HG02763 (cell line): ENCODE measurements at regions not wholly inside any gene's neighbourhood (a gene's known extent, or its start where the extent isn't known, plus 50 kb on each side); places are given as distances from the start of the nearest gene placed in this dataset.
"Not testable (repeated sequence)": the region's sequence is repeated elsewhere in the genome, so short reads cannot be mapped to it uniquely, and the experiment has no call there.

ENCODE experiments used
- ATAC-seq: cut with Tn5 transposase; IDR thresholded peaks from one replicate; pipeline ENCODE4 v1.9.1; 2021; ENCODE audit warnings: mild to moderate bottlenecking, moderate library complexity; ENCODE audit not compliant: unreplicated experiment

DNA sequence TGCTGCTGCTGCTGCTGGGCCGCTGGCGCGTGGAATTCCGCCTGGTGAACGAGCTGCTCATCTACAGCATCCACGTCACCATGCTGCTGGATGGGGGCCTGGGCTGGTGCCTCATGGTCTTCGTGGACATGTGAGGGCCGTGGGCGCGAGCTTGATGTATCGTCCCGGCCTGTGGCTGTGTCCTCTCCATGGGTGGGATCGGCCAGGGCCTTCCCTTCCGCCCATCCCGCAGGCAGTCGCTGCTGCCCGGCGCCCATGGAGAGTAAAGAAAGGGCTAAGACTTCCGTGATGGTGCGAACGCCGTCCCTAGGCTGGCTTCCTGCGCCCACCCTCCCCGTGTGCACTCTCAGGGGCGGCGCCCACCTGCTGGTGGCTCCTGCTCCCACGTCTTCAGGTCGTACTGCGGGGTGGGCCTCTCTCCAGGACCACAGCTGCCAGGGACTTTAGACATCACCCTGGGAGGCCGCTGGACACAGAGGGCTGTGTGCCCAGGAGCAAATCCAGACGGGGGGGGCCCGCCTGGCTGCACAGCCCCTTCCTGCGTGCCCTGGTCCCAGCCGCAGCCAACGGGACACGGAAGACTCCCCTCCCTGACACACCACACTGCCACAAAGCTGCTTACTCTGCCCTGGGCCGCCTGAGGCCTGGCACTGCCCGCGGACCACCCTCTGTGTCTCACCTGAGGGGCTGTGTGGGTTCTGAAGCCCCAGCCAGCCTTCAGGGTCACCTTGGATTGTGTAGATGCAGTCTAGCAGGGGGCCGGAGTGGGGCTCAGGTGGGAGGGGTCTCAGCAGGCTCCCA, 167.5 kb downstream of the SEPTIN7 start:
- ATAC-seq = no peak

GRCh38 chr7:35969066-35969465, 168.2 kb downstream of the SEPTIN7 start:
- ATAC-seq = no peak

- no peak for ATAC-seq
Measured at GRCh38 chr7:35970458-35970857, 169.6 kb downstream of the SEPTIN7 start.

DNA sequence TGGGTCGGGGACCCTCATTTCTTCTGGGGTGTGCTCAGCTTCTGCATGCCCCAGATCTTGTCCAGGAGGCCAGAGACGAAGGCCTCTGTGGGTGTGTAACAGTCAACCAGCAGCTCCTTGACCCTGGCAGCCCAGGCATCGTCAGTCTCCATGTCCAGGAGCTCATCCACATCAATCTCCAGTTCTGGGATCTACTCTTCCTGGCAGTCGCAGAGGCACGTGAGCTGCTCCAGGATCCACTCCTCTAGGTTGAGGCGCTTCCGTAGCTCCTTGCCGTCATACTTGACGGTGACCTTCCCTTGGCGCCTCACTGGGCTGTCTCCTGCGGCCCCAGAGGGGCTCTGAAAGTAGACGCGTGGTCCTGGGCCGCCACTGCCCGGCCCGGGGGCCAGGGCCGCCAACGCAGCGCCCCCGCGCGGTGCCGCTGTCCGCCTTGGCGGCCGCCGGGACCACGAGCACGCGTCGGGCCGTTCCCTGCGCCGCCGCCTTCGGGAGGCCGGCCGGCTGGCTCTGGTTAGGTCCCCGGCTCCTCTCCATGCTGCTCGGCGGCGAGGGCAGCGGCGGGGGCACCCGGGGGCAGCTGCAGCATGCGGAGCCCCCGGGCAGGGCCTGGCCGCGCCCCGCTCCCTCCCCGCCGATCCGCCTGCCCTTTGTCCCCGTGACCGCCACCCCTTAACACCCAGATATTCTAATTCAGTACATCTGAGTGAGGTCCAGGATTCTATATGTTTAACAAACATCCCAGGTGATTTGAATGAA, 170.5 kb downstream of the SEPTIN7 start:
- no peak for ATAC-seq

GRCh38 chr7:35975851-35976454, 175.1 kb downstream of the SEPTIN7 start:
- no peak for ATAC-seq

DNA sequence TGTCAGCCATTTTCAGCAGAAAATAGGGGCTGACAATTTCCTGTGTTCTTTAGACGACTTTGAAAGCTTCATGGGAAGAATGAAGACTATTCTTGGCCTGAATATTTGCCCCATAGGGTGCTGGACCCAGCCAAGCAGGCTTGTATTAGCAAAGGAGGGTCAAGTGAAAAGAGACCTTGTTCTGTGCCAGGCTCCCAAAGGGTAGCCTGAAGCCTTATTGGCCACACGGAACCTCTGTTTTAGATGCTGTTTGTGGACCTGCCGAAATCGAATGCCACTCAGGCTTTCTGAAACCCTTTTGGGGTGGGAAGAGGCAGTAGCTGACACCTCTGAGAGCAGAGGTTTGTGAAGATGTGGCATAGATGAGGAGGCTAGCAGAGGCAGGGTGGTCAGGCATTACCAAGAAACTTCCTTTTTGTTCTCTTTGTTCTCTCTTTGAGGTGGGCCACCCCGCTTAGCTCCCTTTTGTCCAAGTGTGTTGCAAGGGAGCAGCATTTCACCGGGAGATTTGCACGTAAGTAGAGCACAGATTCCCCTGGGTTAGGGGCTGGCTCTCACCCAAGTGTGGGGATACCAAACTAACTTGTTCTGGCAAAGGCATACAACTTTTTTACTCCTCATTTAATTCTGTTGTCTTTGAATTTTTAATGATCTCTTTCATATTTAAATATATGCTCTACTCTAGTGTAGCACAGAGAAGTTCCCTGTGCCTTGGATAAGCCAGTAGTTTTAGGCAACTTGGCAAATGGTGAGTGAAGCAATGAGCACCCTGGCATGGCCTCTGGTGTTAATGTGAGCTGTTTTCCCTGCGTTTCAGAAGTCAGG, 174.0 kb upstream of the EEPD1 start:
- ATAC-seq = not testable (repeated sequence)

DNA sequence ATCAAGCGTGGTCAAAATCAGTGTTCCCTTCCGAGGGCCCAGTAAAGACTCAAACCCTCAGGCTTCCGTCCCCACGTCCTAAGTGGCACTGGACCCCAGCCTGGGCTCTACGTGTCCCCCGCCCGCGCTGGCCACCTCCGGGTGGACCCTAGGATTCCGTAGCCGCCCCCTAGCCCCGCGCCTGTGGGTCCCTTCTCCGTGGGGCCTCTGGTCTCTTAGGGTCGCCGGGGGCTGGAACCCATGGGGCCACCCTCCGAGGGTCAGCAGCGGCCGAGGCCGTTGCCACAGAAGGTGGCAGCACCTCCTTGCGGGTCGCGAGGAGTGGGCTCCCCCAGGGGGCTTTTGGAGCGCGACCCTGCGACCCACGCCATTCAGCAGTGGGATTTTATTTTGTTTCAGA, 170.5 kb upstream of the EEPD1 start:
- ATAC-seq = no peak

- no peak for ATAC-seq
Measured at GRCh38 chr7:35983626-35984025, 169.4 kb upstream of the EEPD1 start.

DNA sequence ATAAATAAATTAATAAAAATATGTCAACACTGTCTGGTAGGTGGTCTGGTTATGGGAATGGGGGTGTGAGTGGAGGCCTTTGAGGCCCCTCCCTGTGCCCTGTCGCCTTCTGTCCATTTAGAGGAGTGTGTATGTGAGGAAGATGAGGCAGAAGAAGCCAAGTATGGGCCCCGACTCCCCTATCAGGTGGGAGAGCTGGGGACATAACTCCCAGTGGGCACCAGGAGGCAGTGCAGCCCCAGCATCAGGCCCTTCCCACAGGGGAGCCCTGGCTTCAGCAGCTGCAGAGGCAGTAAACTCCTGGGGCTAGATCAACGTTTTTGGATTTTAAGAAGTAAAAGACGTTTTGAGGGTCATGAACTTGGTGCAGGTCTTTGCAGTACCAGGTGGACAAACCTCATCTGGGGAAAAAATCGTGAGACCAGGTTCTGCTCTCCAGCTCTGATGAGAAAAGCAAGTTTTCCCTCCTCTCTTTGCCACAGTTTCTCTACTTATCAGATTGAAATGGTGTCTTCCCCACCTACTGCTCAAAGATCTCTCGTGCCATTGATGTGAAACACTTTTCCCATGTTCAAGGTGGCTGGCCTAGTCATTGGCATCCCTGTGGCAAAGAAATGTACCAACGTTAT, 167.8 kb upstream of the EEPD1 start:
- peak; percentile 93 for ATAC-seq

- no peak for ATAC-seq
Measured at GRCh38 chr7:35987016-35987415, 166.0 kb upstream of the EEPD1 start.

DNA sequence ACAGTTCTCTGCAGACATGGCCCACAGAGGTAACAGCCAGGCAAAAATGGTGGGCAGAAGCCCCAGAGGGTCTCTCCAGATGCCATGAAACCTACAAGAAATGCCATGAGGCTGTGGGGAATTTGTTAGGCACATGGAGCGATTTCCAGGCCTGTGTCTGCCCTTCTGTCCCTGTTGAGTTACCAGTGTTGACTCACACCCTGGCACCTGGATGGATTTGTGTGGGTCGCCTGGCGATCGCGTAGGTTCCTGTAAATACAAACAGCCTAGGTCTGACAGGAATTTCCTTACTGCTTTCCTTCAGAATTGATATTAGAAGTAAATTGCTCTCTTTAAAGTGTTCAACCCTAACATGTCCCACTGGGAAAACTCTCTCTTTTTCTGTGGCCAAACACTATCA, 164.9 kb upstream of the EEPD1 start:
- no peak for ATAC-seq

DNA sequence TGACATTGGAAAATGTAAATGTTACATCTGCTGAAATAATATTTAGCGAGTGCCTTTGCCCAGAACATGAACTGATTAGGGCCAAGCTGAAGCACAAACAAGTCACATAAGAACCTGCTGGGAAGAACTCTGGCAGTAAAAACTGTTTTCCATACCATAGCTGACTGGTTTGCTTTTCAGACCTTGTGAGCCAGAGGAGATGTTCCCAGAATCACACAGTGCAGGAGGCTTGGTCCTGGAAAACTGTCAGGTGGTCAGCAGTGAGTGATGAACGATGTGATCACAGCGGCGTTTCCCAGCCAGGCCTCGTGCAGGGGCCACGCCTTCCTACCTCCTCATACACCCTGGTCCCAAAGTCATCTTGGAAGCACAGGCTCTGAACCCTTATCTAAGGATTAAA, 164.2 kb upstream of the EEPD1 start:
- no peak for ATAC-seq

GRCh38 chr7:35991511-35992232, 161.4 kb upstream of the EEPD1 start:
- no peak for ATAC-seq

DNA sequence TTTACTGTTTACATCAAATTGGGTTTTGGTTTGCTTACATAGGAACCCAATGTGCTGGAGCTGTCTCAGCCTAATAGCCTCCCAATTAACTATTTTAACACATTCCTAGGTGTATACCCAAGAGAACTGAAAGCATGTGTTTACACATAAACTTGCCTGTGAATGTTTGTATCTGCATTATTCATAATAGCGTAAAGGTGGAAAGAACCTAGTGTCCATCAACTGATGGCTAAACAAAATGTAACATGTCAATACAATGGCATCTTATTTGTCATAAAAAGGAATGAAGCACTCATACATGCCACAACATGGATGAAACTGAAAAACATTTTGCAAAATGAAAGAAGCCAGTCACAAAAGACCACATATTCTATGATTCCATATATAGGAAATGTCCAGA, 160.6 kb upstream of the EEPD1 start:
- no peak for ATAC-seq

- ATAC-seq = no peak
Measured at GRCh38 chr7:35993113-35993512, 159.9 kb upstream of the EEPD1 start.

- ATAC-seq = no peak
Measured at GRCh38 chr7:35993676-35994606, 159.1 kb upstream of the EEPD1 start.

DNA sequence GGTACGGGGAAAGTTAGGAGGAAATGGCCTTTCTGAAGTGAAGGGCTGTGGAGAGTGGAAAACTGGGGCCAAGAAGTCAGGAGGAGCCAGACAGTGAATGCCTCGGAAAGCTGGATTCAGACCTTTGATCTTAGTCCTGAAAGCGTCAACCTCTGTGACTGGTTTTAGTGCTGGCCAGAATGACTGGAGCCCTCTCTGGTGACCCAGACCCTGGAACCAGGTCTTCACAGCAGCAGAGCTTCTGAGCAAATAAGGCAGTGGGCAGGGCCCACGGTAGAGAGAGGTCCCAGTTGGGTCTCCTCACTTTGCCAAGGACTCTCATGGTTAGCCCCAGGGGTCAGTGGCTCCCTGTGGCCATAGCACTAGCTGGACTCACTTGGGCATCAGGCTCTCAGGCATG, 157.7 kb upstream of the EEPD1 start:
- ATAC-seq = no peak

DNA sequence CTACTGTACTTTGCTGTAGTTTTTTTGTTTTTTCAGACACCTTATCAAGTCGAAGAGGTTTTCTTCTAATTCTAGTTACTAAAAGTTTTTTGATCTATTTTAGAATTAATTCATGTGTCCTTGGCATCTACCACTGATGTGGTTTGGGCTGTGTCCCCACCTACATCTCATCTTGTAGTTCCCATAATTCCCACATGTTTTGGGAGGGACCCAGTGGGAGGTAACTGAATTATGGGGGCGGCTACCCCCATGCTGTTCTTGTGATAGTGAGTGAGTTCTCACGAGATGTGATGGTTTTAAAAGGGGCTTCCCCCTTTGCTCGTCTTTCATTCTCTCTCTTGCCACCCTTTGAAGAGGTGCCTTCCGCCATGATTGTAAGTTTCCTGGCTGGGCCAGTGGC, 154.6 kb upstream of the EEPD1 start:
- no peak for ATAC-seq

GRCh38 chr7:36001546-36001945, 151.5 kb upstream of the EEPD1 start:
- ATAC-seq = no peak
